Osteoblast (primary cell): ENCODE measurements at regions not wholly inside any gene's neighbourhood (a gene's known extent, or its start where the extent isn't known, plus 50 kb on each side); places are given as distances from the start of the nearest gene placed in this dataset.
A peak's percentile ranks its signal among the peaks of the same experiment; 100 is the strongest.

Source experiments
- DNase-seq: peaks from one replicate; pipeline ENCODE4 v3.0.0; 2011; ENCODE audit warnings: low spot score, mixed read lengths; ENCODE audit not compliant: insufficient read length; ENCODE audit errors: missing footprints
- H2AFZ ChIP-seq: 2 replicates; pipeline ENCODE4 v1.6.0; 2011; ENCODE audit warnings: mild to moderate bottlenecking, low read length
- H3K27ac ChIP-seq: 2 replicates; pipeline ENCODE4 v1.5.1; 2011; ENCODE audit warnings: mild to moderate bottlenecking, low read depth, low read length, moderate library complexity
- H3K27me3 ChIP-seq: 2 replicates; pipeline ENCODE4 v1.6.0; 2012; ENCODE audit warnings: mild to moderate bottlenecking, control low read depth, inconsistent platforms, low read length, moderate library complexity; ENCODE audit not compliant: insufficient read depth
- H3K36me3 ChIP-seq: 2 replicates; pipeline ENCODE4 v1.5.1; 2011; ENCODE audit warnings: mild to moderate bottlenecking, low read length, control low read depth, moderate library complexity; ENCODE audit not compliant: insufficient read depth
- H3K4me1 ChIP-seq: 2 replicates; pipeline ENCODE4 v1.5.1; 2011; ENCODE audit warnings: mild to moderate bottlenecking, low read length, control low read depth, moderate library complexity; ENCODE audit not compliant: insufficient read depth
- H3K4me2 ChIP-seq: 2 replicates; pipeline ENCODE4 v1.6.0; 2011; ENCODE audit warnings: mild to moderate bottlenecking, low read length; ENCODE audit not compliant: insufficient read depth
- H3K4me3 ChIP-seq: fragments of 200-600 bp; sonication (generic); 3 replicates; pipeline ENCODE4 v1.5.1; 2012; ENCODE audit warnings: mild to moderate bottlenecking, low read length, inconsistent platforms; ENCODE audit not compliant: insufficient read depth
- H3K79me2 ChIP-seq: 2 replicates; pipeline ENCODE4 v1.6.0; 2012; ENCODE audit warnings: mild to moderate bottlenecking, low read length, control low read depth, inconsistent platforms; ENCODE audit not compliant: insufficient read depth
- H3K9me3 ChIP-seq: 2 replicates; pipeline ENCODE4 v1.5.1; 2011; ENCODE audit warnings: low read depth, low read length, control low read depth
- H4K20me1 ChIP-seq: 2 replicates; pipeline ENCODE4 v1.6.0; 2012; ENCODE audit warnings: mild to moderate bottlenecking, low read length, control low read depth; ENCODE audit not compliant: insufficient read depth
- TF ChIP-seq, protein P1 (sequence below): IDR thresholded peaks from 2 replicates; pipeline ENCODE4 v1.5.1; 2011; ENCODE audit warnings: mild to moderate bottlenecking, low read depth, low read length, moderate library complexity; ENCODE audit errors: extremely low read depth

- H4K20me1 ChIP-seq: no peaks in the 10 kb centered on the region
Measured at GRCh38 chr1:56197946-56198345, 381.4 kb downstream of the PLPP3 start.

DNA sequence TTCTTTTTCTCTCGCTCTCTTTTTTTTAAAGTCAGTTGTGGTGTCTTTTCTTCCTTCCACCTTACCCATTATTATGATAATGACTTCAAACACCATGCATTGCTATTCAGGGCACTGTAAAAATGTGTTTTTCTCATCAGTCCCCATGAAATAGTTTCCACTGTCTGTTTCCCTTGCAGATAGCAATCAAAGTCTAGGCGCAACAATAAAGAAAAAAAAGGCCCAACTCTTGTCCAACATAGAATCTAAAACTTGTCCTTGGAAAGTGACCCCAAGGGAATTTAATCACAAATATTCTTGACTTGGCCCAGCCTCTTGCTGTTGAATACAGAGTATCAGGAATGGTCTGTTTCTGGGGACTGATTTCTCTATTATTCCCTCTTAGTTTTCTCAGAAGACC, 382.5 kb downstream of the PLPP3 start:
- H3K4me2 ChIP-seq: no peak overlapping the region
- no peak overlapping the region for H3K4me3 ChIP-seq
- peaks cover 3% of the 10 kb centered on the region for H3K4me1 ChIP-seq
- H3K27ac ChIP-seq: no peak overlapping the region
- no peaks in the 10 kb centered on the region for H3K79me2 ChIP-seq
- TF ChIP-seq, protein P1, sequence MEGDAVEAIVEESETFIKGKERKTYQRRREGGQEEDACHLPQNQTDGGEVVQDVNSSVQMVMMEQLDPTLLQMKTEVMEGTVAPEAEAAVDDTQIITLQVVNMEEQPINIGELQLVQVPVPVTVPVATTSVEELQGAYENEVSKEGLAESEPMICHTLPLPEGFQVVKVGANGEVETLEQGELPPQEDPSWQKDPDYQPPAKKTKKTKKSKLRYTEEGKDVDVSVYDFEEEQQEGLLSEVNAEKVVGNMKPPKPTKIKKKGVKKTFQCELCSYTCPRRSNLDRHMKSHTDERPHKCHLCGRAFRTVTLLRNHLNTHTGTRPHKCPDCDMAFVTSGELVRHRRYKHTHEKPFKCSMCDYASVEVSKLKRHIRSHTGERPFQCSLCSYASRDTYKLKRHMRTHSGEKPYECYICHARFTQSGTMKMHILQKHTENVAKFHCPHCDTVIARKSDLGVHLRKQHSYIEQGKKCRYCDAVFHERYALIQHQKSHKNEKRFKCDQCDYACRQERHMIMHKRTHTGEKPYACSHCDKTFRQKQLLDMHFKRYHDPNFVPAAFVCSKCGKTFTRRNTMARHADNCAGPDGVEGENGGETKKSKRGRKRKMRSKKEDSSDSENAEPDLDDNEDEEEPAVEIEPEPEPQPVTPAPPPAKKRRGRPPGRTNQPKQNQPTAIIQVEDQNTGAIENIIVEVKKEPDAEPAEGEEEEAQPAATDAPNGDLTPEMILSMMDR: no peak
- H2AFZ ChIP-seq: no peak overlapping the region
- no peaks in the 10 kb centered on the region for H4K20me1 ChIP-seq
- H3K36me3 ChIP-seq: no peaks in the 10 kb centered on the region
- H3K9me3 ChIP-seq: no peaks in the 10 kb centered on the region
- H3K27me3 ChIP-seq: no peaks in the 10 kb centered on the region
- DNase-seq: no peak

More at GRCh38 chr1:56197946-56198345, 381.4 kb downstream of the PLPP3 start:
- Histone ChIP-seq H3K79me2 (no peaks in the 10 kb centered on the region), H3K4me1 (peaks cover 3% of the 10 kb centered on the region), H3K4me2 (no peak overlapping the region), H3K27me3 (no peaks in the 10 kb centered on the region), H3K27ac (no peak overlapping the region), H3K9me3 (no peaks in the 10 kb centered on the region), H2AFZ (no peak overlapping the region), H3K36me3 (no peaks in the 10 kb centered on the region), H3K4me3 (no peak overlapping the region)
- TF ChIP-seq, protein P1: no peak
- no peak for DNase-seq

DNA sequence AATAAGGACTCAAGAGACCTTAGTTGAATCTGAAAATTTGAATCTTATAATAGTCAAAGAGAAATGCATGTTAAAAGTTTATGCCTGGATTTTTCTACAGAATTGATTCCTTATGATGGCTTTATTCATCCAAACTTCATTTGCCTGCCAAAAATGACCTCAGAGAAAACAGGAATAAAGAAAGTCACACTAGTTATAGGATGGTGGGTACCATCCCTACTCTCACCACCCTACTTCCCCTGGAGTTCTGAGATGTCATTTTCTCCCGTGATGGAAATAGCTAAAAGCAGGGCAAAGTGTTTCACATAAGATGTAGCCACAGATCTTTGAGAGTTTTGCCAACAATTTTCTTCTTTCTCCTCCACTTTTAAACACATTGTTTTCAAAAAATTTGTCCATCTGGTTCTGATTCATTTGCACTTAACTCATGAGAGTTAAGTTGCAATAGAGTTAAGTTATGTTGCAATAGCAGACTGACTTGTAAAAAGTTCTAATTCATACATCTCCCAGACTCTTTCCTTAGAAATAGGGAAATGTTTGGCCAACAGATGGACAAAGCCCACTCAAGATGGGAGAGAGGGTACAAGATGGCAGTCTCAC, 384.6 kb downstream of the PLPP3 start:
- H3K27me3 ChIP-seq: no peaks in the 10 kb centered on the region
- DNase-seq: peak; percentile 43
- H4K20me1 ChIP-seq: no peaks in the 10 kb centered on the region
- peaks cover 16% of the 10 kb centered on the region for H3K4me1 ChIP-seq
- no peak overlapping the region for H2AFZ ChIP-seq
- peak overlapping the region; percentile 9 for H3K27ac ChIP-seq
- H3K79me2 ChIP-seq: no peaks in the 10 kb centered on the region
- no peaks in the 10 kb centered on the region for H3K36me3 ChIP-seq
- H3K4me2 ChIP-seq: no peak overlapping the region
- no peaks in the 10 kb centered on the region for H3K9me3 ChIP-seq
- no peak overlapping the region for H3K4me3 ChIP-seq
- TF ChIP-seq, protein P1: no peak

DNA sequence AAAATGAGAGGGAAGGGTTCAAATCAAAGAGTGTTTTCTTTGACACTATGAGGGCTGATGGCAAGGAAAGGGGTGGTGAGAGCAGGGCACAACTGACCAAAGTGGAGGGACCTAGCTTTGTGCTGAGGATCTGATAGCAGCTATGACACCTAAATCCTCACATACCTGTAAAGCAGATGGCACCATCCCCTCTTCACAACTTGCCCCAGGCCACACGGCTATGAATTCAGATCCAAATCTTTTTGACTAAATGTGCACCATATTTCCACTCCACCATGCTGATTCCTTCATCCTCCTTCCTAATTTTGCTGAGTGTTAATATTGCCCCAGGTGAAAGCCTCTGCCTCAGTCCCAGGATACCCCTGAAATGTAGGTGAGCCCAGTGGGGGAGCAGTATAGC, 385.7 kb downstream of the PLPP3 start:
- TF ChIP-seq, protein P1: no peak
- Histone ChIP-seq H3K9me3 (no peaks in the 10 kb centered on the region), H3K79me2 (no peaks in the 10 kb centered on the region), H2AFZ (no peak overlapping the region), H3K36me3 (no peaks in the 10 kb centered on the region), H4K20me1 (no peaks in the 10 kb centered on the region), H3K4me2 (no peak overlapping the region), H3K4me1 (peaks cover 16% of the 10 kb centered on the region), H3K4me3 (no peak overlapping the region), H3K27ac (no peak overlapping the region), H3K27me3 (no peaks in the 10 kb centered on the region)
- no peak for DNase-seq
